PC-9 (cell line): ENCODE measurements at regions not wholly inside any gene's neighbourhood (a gene's known extent, or its start where the extent isn't known, plus 50 kb on each side); places are given as distances from the start of the nearest gene placed in this dataset.

Experiments used
- CTCF ChIP-seq: fragments of 200-600 bp; sonication (generic); conservative IDR thresholded peaks from 2 replicates; pipeline ENCODE4 v1.6.1; 2017; ENCODE audit warnings: mixed run types, antibody characterized with exemption, mild to moderate bottlenecking, moderate library complexity
- EZH2 ChIP-seq: fragments of 200-600 bp; sonication (generic); IDR thresholded peaks from 2 replicates; pipeline ENCODE4 v1.8.0; 2017; ENCODE audit warnings: antibody characterized with exemption, low read depth

- no peak for TF ChIP-seq CTCF
- TF ChIP-seq EZH2 = no peak
Observed at GRCh38 chr18:41486575-41486974, 468.5 kb upstream of the PIK3C3 start.
